Stimulated activated CD4-positive, alpha-beta T cell treated with anti-CD3 and anti-CD28 coated beads, TNF-alpha, amount 100 ng/mL, for 24 hours (primary cell): ENCODE measurements at regions not wholly inside any gene's neighbourhood (a gene's known extent, or its start where the extent isn't known, plus 50 kb on each side); places are given as distances from the start of the nearest gene placed in this dataset.
"Not testable (repeated sequence)": the region's sequence is repeated elsewhere in the genome, so short reads cannot be mapped to it uniquely, and the experiment has no call there.

Experiments used
- DNase-seq, 3 experiments: peaks; one replicate each; pipeline ENCODE4 v3.0.0-alpha.2; 2020; ENCODE audit warnings: low read depth in 3 of 3

GRCh38 chr18:60062831-60063230, 163.0 kb downstream of the PMAIP1 start:
- not testable (repeated sequence) for DNase-seq

GRCh38 chr18:60062396-60062795, 162.6 kb downstream of the PMAIP1 start:
- no peak for DNase-seq

GRCh38 chr18:60060578-60060977, 160.8 kb downstream of the PMAIP1 start:
- DNase-seq = no peak

- DNase-seq = no peak
Observed at GRCh38 chr18:60060026-60060425, 160.2 kb downstream of the PMAIP1 start.

- no peak for DNase-seq
Observed at GRCh38 chr18:60059216-60059615, 159.4 kb downstream of the PMAIP1 start.

DNA sequence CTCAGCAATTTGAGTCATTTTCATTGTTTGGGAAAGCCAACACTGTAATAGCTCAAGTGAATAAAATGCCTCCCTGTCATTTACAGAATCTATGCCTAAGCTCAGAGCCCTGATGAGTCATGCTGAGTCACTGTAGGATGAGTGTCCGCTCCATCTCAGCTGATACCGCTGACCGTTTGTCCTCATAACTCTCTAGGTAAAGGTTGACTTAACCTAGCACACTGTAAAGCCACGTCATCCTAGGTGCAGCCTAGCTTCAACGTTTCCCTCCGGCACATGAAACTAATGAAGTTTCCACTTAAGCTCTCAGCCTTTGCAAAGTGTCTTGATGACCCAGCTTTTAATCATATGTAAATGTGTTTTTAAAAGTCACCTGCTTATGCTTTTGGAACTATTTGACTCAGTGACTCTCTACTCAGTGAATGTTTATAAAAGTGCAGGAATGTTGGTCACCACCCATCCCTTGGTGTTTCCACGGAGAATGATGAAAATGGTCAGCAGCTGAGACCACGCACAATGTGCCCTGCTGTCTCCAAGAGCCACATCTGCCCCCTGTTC, 154.0 kb downstream of the PMAIP1 start:
- no peak for DNase-seq

DNA sequence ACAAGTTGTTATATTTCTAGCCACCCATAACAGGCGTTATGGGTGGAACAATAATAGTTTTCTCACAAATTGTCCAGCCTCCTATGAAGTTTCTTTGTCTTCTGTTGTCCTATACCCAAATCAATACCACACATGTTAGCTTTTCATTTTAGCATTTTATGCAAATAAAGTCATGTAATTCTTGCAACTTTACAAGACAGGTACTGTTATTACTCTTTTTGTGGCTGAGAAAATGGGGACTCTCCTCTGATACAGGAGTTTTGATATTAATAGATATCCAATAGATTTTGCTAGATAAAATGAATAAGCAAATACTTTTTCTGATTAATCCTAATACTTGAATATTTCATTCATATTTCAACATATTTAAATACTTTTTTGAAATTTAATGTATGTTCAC, 151.0 kb downstream of the PMAIP1 start:
- DNase-seq = no peak

DNA sequence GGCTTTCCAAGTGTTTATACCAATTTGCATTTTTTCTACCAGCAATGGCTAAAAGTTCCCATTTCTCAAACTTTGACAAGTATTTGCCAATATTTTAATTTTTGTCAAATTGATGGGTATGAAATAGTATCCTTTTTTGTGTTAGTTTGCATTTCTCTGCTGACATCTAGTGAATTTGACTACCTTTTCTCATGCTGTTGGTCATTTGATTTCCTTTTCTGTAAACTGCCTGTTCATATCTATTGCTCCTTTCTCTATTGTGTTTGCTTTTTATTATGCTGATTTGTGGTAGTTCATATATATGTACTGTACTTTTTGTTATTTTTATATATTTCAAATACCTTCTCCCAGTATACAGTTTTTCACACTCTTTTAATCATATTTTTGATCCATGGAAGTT, 149.4 kb downstream of the PMAIP1 start:
- DNase-seq = no peak

DNA sequence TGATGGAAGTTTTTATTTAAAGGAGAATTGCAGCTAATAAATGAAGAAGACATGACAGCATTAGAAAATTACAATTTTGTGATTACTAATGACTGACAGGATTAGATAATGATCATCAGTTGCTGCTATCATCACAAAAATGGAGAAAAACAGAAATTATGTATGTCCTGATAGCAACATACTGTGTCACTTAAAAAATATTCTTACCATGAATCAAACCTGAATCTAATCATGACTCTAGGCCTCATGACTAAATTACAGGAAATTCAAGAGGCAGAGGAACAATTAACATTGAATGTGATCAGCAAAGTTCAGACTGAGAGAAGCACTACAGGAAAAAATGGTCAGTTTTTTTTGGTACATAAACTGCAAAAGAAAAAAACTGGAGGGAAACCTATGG, 147.8 kb downstream of the PMAIP1 start:
- DNase-seq = no peak

GRCh38 chr18:60044290-60045006, 144.7 kb downstream of the PMAIP1 start:
- no peak for DNase-seq

DNA sequence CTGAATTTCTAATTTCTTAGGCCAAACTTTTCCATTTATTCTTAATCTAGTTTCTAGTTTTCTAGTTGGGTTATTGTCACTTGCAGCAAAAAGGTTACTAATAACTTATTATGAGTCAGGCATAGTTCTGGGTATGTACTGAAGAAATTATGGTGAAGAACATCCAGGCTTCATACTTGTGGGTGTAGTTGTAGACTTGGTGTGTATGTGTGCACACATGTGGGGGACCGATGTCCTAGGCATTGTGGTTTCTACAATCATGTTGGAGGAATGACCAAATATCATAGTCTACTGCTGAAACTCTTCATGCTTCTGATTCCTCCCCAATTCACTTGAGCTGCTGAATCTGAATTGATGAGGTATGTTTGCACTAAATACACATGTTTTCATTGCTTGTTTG, 141.2 kb downstream of the PMAIP1 start:
- DNase-seq = no peak

GRCh38 chr18:60038731-60039130, 138.9 kb downstream of the PMAIP1 start:
- DNase-seq = no peak

- no peak for DNase-seq
Observed at GRCh38 chr18:60027397-60027796, 127.6 kb downstream of the PMAIP1 start.

- DNase-seq = no peak
Observed at GRCh38 chr18:60024857-60025256, 125.1 kb downstream of the PMAIP1 start.

- DNase-seq = no peak
Observed at GRCh38 chr18:60024345-60024744, 124.5 kb downstream of the PMAIP1 start.

- no peak for DNase-seq
Observed at GRCh38 chr18:60022671-60023276, 123.0 kb downstream of the PMAIP1 start.

GRCh38 chr18:60021556-60021955, 121.8 kb downstream of the PMAIP1 start:
- no peak for DNase-seq

GRCh38 chr18:60020107-60020925, 120.5 kb downstream of the PMAIP1 start:
- no peak for DNase-seq

DNA sequence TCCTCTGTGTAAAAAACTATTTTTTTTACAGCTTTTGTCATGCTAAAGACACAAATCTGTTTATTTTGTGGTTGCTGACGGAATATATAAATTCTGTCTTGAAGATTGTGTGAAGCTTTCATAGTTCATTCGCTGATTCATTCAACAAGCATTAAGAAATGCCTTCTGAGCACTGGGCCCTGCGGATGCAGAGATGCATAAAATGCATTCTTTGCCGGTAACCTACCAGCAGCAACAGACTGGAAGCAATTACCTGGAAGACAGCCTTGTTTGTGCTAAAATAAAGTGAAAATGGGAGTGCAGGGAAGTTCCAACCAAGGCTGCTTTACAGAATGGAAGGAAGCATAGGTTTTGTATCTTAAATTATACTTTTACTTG, 119.7 kb downstream of the PMAIP1 start:
- DNase-seq = no peak

GRCh38 chr18:60018618-60019462, 119.0 kb downstream of the PMAIP1 start:
- no peak for DNase-seq

GRCh38 chr18:60018134-60018533, 118.3 kb downstream of the PMAIP1 start:
- not testable (repeated sequence) for DNase-seq

DNA sequence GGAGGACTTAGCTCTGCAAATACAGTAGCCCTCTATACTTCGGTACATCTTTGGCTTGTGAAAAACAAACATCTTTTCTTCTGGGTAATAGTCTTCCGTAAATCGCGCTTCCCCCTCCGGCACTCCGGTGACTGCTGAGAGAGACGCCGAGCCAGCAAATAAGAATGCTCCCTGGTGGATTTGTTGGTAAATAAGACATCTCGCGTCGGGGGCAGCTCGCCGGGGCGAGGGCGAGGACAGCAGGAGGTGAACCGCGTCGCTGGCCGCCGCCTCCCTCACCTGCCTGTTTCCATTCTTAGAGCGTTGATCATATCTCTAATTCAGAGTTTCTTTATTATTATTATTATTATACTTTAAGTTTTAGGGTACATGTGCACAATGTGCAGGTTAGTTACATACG, 117.6 kb downstream of the PMAIP1 start:
- no peak for DNase-seq
